GM12878 (cell line): ENCODE measurements at regions not wholly inside any gene's neighbourhood (a gene's known extent, or its start where the extent isn't known, plus 50 kb on each side); places are given as distances from the start of the nearest gene placed in this dataset.

ENCODE experiments used
- CBX3 ChIP-seq: fragments of 200-600 bp; sonication (generic); IDR thresholded peaks from 2 replicates; pipeline ENCODE4 v1.6.1; 2016; ENCODE audit warnings: low read depth, borderline replicate concordance
- CTCF ChIP-seq, 3 experiments: IDR thresholded peaks in 2 of 3; conservative IDR thresholded peaks in 1 of 3; 2 replicates each; pipeline ENCODE4 v1.5.1; 2011; ENCODE audit warnings: low read depth in 3 of 3, low read length in 3 of 3, mild to moderate bottlenecking in 3 of 3, control low read depth in 2 of 3, moderate library complexity in 2 of 3, inconsistent platforms in 1 of 3, mixed read lengths in 1 of 3; ENCODE audit not compliant: control insufficient read depth in 2 of 3, insufficient read depth in 1 of 3; ENCODE audit errors: extremely low read depth in 1 of 3
- EED ChIP-seq: sonication (generic); IDR thresholded peaks from 2 replicates; pipeline ENCODE4 v1.6.1; 2016; ENCODE audit warnings: antibody characterized with exemption, low read depth
- ESRRA ChIP-seq: IDR thresholded peaks from 2 replicates; pipeline ENCODE4 v1.6.1; 2012; ENCODE audit warnings: mild to moderate bottlenecking, low read length, improper control_type of control experiment
- JUNB ChIP-seq: IDR thresholded peaks from 2 replicates; pipeline ENCODE4 v1.6.1; 2016; ENCODE audit warnings: antibody characterized with exemption, mild to moderate bottlenecking
- KDM1A ChIP-seq: fragments of 200-600 bp; sonication (generic); IDR thresholded peaks from 2 replicates; pipeline ENCODE4 v1.6.1; 2016; ENCODE audit warnings: borderline replicate concordance
- NFYB ChIP-seq: IDR thresholded peaks from 2 replicates; pipeline ENCODE4 v1.6.1; 2011; ENCODE audit warnings: low read depth, mild to moderate bottlenecking, low read length, improper control_type of control experiment, moderate library complexity; ENCODE audit not compliant: insufficient read depth
- NR2C2 ChIP-seq: IDR thresholded peaks from 2 replicates; pipeline ENCODE4 v1.6.1; 2011; ENCODE audit warnings: borderline replicate concordance, low read depth; ENCODE audit not compliant: control insufficient read depth, insufficient read length
- POLR2A ChIP-seq: IDR thresholded peaks from 2 replicates; pipeline ENCODE4 v1.6.1; 2011; ENCODE audit warnings: low read depth, mild to moderate bottlenecking, low read length
- RELA ChIP-seq: fragments of 450-650 bp; IDR thresholded peaks from 2 replicates; pipeline ENCODE4 v1.8.0; 2014; ENCODE audit warnings: borderline replicate concordance; ENCODE audit not compliant: partially characterized antibody
- TCF3 ChIP-seq: IDR thresholded peaks from 2 replicates; pipeline ENCODE4 v1.6.1; 2012; ENCODE audit warnings: low read depth, mild to moderate bottlenecking, low read length, borderline replicate concordance; ENCODE audit not compliant: insufficient read depth
- USF2 ChIP-seq: IDR thresholded peaks from 2 replicates; pipeline ENCODE4 v1.6.1; 2011; ENCODE audit warnings: low read depth, low read length, improper control_type of control experiment, borderline replicate concordance
- ZBTB33 ChIP-seq: fragments of 450-650 bp; IDR thresholded peaks from 2 replicates; pipeline ENCODE4 v1.6.1; 2017; ENCODE audit warnings: mild to moderate bottlenecking

- no peak for TF ChIP-seq KDM1A
- TF ChIP-seq EED = no peak
- TF ChIP-seq USF2 = no peak
- TF ChIP-seq RELA = no peak
- TF ChIP-seq NFYB = no peak
- TF ChIP-seq POLR2A = no peak
- TF ChIP-seq CTCF (IDR thresholded peaks at IDR 0.05 in 2 of 3, conservative IDR thresholded peaks at IDR 0.05 in 1 of 3; ENCODE audit: control insufficient read depth in 2 of 3, extremely low read depth in 1 of 3, insufficient read depth in 1 of 3, low read depth in 3 of 3, low read length in 3 of 3) = peak; percentile 47 to 76 (median 59); a peak in 4 of 6 replicates
- TF ChIP-seq ZBTB33 = no peak
- no peak for TF ChIP-seq NR2C2
- no peak for TF ChIP-seq ESRRA
- TF ChIP-seq CBX3 = no peak
- TF ChIP-seq JUNB = no peak
- TF ChIP-seq TCF3 = no peak
These were observed 607.6 kb downstream of the FGF9 start for GRCh38 chr13:22278336-22278929.
